Fibroblast of mammary gland (primary cell): ENCODE measurements at regions not wholly inside any gene's neighbourhood (a gene's known extent, or its start where the extent isn't known, plus 50 kb on each side); places are given as distances from the start of the nearest gene placed in this dataset.
A peak's percentile ranks its signal among the peaks of the same experiment; 100 is the strongest.
"Not testable (repeated sequence)": the region's sequence is repeated elsewhere in the genome, so short reads cannot be mapped to it uniquely, and the experiment has no call there.

Experiments used
- DNase-seq: peaks from one replicate; pipeline ENCODE4 v3.0.0-alpha.2; 2010; ENCODE audit warnings: low read depth
- H3K4me3 ChIP-seq: 2 replicates; pipeline ENCODE4 v1.5.1; 2011; ENCODE audit warnings: low read depth, mild to moderate bottlenecking, low read length, moderate library complexity; ENCODE audit not compliant: control insufficient read depth
- CTCF ChIP-seq: conservative IDR thresholded peaks from 2 replicates; pipeline ENCODE4 v1.5.1; 2011; ENCODE audit warnings: low read depth, low read length, inconsistent platforms; ENCODE audit not compliant: control insufficient read depth, insufficient read depth

GRCh38 chr5:40347981-40348725, 331.6 kb upstream of the PTGER4 start:
- no peak overlapping the region for H3K4me3 ChIP-seq
- TF ChIP-seq CTCF = no peak
- peak; percentile 19 for DNase-seq

- no peak for DNase-seq
- H3K4me3 ChIP-seq = no peak overlapping the region
- TF ChIP-seq CTCF = no peak
These were observed 332.8 kb upstream of the PTGER4 start for GRCh38 chr5:40346901-40347300.

- not testable (repeated sequence) for H3K4me3 ChIP-seq, DNase-seq
These were observed 341.3 kb upstream of the PTGER4 start for GRCh38 chr5:40338434-40338833.

- no peak for TF ChIP-seq CTCF
- DNase-seq = no peak
- no peak overlapping the region for H3K4me3 ChIP-seq
These were observed 345.5 kb upstream of the PTGER4 start for GRCh38 chr5:40334242-40334635.

GRCh38 chr5:40333459-40334241, 346.1 kb upstream of the PTGER4 start:
- no peak for TF ChIP-seq CTCF
- H3K4me3 ChIP-seq = no peak overlapping the region
- DNase-seq = peak; percentile 60

- H3K4me3 ChIP-seq = no peak overlapping the region
- DNase-seq = no peak
- TF ChIP-seq CTCF = no peak
These were observed 346.7 kb upstream of the PTGER4 start for GRCh38 chr5:40332970-40333369.

- no peak for DNase-seq
- TF ChIP-seq CTCF = no peak
- H3K4me3 ChIP-seq = no peak overlapping the region
These were observed 348.1 kb upstream of the PTGER4 start for GRCh38 chr5:40331616-40332015.
